ENCODE measurements at regions not wholly inside any gene's neighbourhood (a gene's known extent, or its start where the extent isn't known, plus 50 kb on each side); places are given as distances from the start of the nearest gene placed in this dataset.

GRCh38 chr15:31172606-31173005 is 71.1 kb upstream of the TRPM1 start:
- Histone ChIP-seq H3K9ac (ENCODE audit: low read length) (no peak overlapping the region), H3K4me3 (ENCODE audit: low read length) (no peak overlapping the region), H3K27me3 (ENCODE audit: low read length) (no peaks in the 10 kb centered on the region), H2AFZ (ENCODE audit: low read length) (no peak overlapping the region), H3K9me2 (replicated peaks; ENCODE audit: insufficient read depth, low read length) (no peaks in the 10 kb centered on the region), H3K36me3 (ENCODE audit: insufficient read depth, low read length) (no peaks in the 10 kb centered on the region), H3K9me3 (ENCODE audit: low read length) (no peaks in the 10 kb centered on the region), H3K4me2 (ENCODE audit: low read depth, low read length, poor library complexity, severe bottlenecking) (no peak overlapping the region), H3K27ac (ENCODE audit: low read length) (no peak overlapping the region), H3K4me1 (ENCODE audit: low read length) (no peaks in the 10 kb centered on the region), H3K79me2 (ENCODE audit: low read length) (no peaks in the 10 kb centered on the region), H4K20me1 (ENCODE audit: insufficient read depth, low read depth, low read length) (no peaks in the 10 kb centered on the region)
- DNase-seq: no peak

DNA sequence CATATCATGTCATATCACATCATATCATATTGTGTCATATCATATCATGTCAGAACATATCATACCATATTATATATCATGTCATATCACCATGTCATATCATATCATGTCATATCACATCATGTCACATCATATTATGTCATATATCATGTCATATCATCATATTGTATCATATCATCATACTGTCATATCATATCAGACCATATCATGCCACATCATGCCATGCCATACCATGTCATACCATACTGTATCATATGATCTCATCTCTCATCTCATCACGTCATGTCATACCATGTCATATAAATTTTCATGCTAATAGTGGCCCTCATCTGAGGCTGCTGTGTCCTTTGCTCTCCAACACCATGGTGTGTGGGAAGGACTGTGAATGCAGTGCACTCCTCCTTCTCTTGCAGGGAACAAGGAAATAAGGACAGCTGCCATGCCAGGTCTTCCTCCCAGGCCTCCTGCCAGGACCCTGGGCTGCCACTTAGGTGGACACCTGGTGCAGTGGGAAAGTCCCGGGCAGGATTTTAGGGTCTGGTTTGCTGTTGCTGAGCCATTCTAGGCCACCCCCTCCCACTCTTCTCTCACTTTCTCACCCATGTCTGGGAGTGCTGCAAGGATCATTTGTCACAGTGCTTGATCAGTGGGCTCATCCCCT is 72.4 kb upstream of the TRPM1 start:
- no peaks in the 10 kb centered on the region for H4K20me1 ChIP-seq (ENCODE audit: insufficient read depth, low read depth, low read length)

DNA sequence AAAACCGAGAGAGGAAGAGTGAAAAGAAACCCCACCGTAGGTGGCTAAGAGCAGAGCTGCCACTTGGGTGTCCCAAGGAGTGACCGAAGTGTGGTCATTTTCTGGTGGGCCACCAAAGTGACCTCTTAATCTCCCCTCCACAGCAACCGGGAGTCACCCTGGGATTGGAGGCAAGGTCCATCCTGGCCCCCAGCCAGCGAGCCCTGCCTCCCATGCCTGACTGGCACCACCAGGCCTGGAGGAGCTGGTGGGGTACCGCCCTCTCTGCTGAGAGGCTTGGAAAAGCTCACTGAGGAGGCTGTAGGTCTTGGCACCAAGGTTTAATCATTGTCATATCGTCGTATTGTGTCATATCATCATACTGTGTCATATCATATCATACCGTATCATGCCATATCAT is 74.0 kb upstream of the TRPM1 start:
- Histone ChIP-seq H3K4me2 (ENCODE audit: low read depth, low read length, poor library complexity, severe bottlenecking) (no peak overlapping the region), H2AFZ (ENCODE audit: low read length) (no peak overlapping the region), H3K4me1 (ENCODE audit: low read length) (no peaks in the 10 kb centered on the region), H4K20me1 (ENCODE audit: insufficient read depth, low read depth, low read length) (no peaks in the 10 kb centered on the region), H3K36me3 (ENCODE audit: insufficient read depth, low read length) (no peaks in the 10 kb centered on the region), H3K27ac (ENCODE audit: low read length) (no peak overlapping the region), H3K9me3 (ENCODE audit: low read length) (no peaks in the 10 kb centered on the region), H3K9me2 (replicated peaks; ENCODE audit: insufficient read depth, low read length) (no peaks in the 10 kb centered on the region), H3K79me2 (ENCODE audit: low read length) (no peaks in the 10 kb centered on the region), H3K9ac (ENCODE audit: low read length) (no peak overlapping the region), H3K4me3 (ENCODE audit: low read length) (no peak overlapping the region), H3K27me3 (ENCODE audit: low read length) (no peaks in the 10 kb centered on the region)
- DNase-seq: no peak

More for the DNA sequence above, 72.4 kb upstream of the TRPM1 start:
- H3K79me2 ChIP-seq (ENCODE audit: low read length): no peaks in the 10 kb centered on the region
- no peaks in the 10 kb centered on the region for H3K36me3 ChIP-seq (ENCODE audit: insufficient read depth, low read length)
- H2AFZ ChIP-seq (ENCODE audit: low read length): no peak overlapping the region
- no peak overlapping the region for H3K9ac ChIP-seq (ENCODE audit: low read length)
- no peaks in the 10 kb centered on the region for H3K9me3 ChIP-seq (ENCODE audit: low read length)
- H3K27me3 ChIP-seq (ENCODE audit: low read length): no peaks in the 10 kb centered on the region
- DNase-seq: no peak
- H3K4me1 ChIP-seq (ENCODE audit: low read length): no peaks in the 10 kb centered on the region
- no peaks in the 10 kb centered on the region for H3K9me2 ChIP-seq (replicated peaks; ENCODE audit: insufficient read depth, low read length)
- H3K4me2 ChIP-seq (ENCODE audit: low read depth, low read length, poor library complexity, severe bottlenecking): no peak overlapping the region
- H3K4me3 ChIP-seq (ENCODE audit: low read length): no peak overlapping the region
- H3K27ac ChIP-seq (ENCODE audit: low read length): no peak overlapping the region

GRCh38 chr15:31177951-31178350 is 76.4 kb upstream of the TRPM1 start:
- no peak overlapping the region for H2AFZ ChIP-seq (ENCODE audit: low read length)
- H3K9me2 ChIP-seq (replicated peaks; ENCODE audit: insufficient read depth, low read length): no peaks in the 10 kb centered on the region
- no peaks in the 10 kb centered on the region for H4K20me1 ChIP-seq (ENCODE audit: insufficient read depth, low read depth, low read length)
- H3K79me2 ChIP-seq (ENCODE audit: low read length): no peaks in the 10 kb centered on the region
- no peaks in the 10 kb centered on the region for H3K4me1 ChIP-seq (ENCODE audit: low read length)
- H3K9me3 ChIP-seq (ENCODE audit: low read length): peaks cover 10% of the 10 kb centered on the region
- H3K36me3 ChIP-seq (ENCODE audit: insufficient read depth, low read length): 0 out of 2 replicates have a peak, but pooled peaks cover 2% of the 10 kb centered on the region
- H3K4me3 ChIP-seq (ENCODE audit: low read length): no peak overlapping the region
- no peaks in the 10 kb centered on the region for H3K27me3 ChIP-seq (ENCODE audit: low read length)
- H3K4me2 ChIP-seq (ENCODE audit: low read depth, low read length, poor library complexity, severe bottlenecking): no peak overlapping the region
- DNase-seq: no peak
- H3K9ac ChIP-seq (ENCODE audit: low read length): no peak overlapping the region
- H3K27ac ChIP-seq (ENCODE audit: low read length): no peak overlapping the region

DNA sequence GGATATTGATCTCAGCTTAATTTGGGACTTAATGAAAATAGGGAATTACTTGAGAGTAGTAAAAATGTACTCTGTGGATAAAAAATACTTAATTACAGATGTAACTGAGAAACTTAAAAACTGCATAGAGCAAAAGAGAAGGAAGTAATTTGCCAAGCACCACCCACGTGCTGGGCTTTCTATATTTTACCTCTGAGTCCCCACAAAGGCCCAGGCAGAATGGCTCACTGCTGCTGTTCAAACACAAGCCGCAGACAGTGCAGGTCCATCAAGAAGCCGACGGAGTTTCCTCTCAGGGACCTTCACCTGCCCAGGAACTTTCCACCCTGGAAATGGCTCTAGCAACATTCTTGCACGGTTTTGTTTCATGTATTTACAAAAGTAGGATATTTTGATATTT is 77.2 kb upstream of the TRPM1 start:
- H3K27me3 ChIP-seq (ENCODE audit: low read length): no peaks in the 10 kb centered on the region
- 0 out of 2 replicates have a peak, but pooled peaks cover 2% of the 10 kb centered on the region for H3K36me3 ChIP-seq (ENCODE audit: insufficient read depth, low read length)
- no peak overlapping the region for H2AFZ ChIP-seq (ENCODE audit: low read length)
- no peaks in the 10 kb centered on the region for H3K4me1 ChIP-seq (ENCODE audit: low read length)
- H3K9me2 ChIP-seq (replicated peaks; ENCODE audit: insufficient read depth, low read length): no peaks in the 10 kb centered on the region
- no peak overlapping the region for H3K4me2 ChIP-seq (ENCODE audit: low read depth, low read length, poor library complexity, severe bottlenecking)
- H3K4me3 ChIP-seq (ENCODE audit: low read length): no peak overlapping the region
- no peaks in the 10 kb centered on the region for H4K20me1 ChIP-seq (ENCODE audit: insufficient read depth, low read depth, low read length)
- no peak overlapping the region for H3K9ac ChIP-seq (ENCODE audit: low read length)
- no peak for DNase-seq
- H3K27ac ChIP-seq (ENCODE audit: low read length): no peak overlapping the region
- H3K79me2 ChIP-seq (ENCODE audit: low read length): no peaks in the 10 kb centered on the region
- H3K9me3 ChIP-seq (ENCODE audit: low read length): peaks cover 13% of the 10 kb centered on the region

GRCh38 chr15:31179693-31180092 is 78.2 kb upstream of the TRPM1 start:
- H3K4me1 ChIP-seq (ENCODE audit: low read length): no peaks in the 10 kb centered on the region
- DNase-seq: no peak
- no peak overlapping the region for H3K4me3 ChIP-seq (ENCODE audit: low read length)
- 0 out of 2 replicates have a peak, but pooled peaks cover 2% of the 10 kb centered on the region for H3K36me3 ChIP-seq (ENCODE audit: insufficient read depth, low read length)
- H3K27ac ChIP-seq (ENCODE audit: low read length): no peak overlapping the region
- H3K9me3 ChIP-seq (ENCODE audit: low read length): peaks cover 13% of the 10 kb centered on the region
- no peaks in the 10 kb centered on the region for H4K20me1 ChIP-seq (ENCODE audit: insufficient read depth, low read depth, low read length)
- H2AFZ ChIP-seq (ENCODE audit: low read length): no peak overlapping the region
- H3K79me2 ChIP-seq (ENCODE audit: low read length): no peaks in the 10 kb centered on the region
- H3K27me3 ChIP-seq (ENCODE audit: low read length): no peaks in the 10 kb centered on the region
- no peak overlapping the region for H3K4me2 ChIP-seq (ENCODE audit: low read depth, low read length, poor library complexity, severe bottlenecking)
- no peak overlapping the region for H3K9ac ChIP-seq (ENCODE audit: low read length)
- no peaks in the 10 kb centered on the region for H3K9me2 ChIP-seq (replicated peaks; ENCODE audit: insufficient read depth, low read length)

DNA sequence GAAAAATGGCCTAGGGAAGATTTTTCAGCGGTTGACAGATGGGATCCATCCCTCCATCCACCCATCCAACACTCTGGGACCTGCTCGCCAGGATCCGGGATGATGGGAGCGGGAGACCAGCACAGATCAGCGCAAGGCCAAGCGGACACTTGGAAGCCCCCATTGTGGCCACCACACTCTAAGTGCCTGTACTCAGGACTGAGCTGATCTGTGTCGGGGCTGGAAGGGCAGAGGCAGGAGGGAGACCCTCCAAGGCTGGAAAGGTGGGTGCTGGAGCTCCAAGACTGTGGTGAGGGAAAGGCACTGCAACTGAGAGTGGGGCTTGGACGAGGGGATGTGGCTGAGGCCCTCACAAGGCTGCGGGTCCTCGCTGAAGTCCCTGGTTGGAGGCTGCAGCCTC is 91.8 kb upstream of the TRPM1 start:
- Histone ChIP-seq H4K20me1 (ENCODE audit: insufficient read depth, low read depth, low read length) (no peaks in the 10 kb centered on the region), H3K4me3 (ENCODE audit: low read length) (no peak overlapping the region), H3K27me3 (ENCODE audit: low read length) (no peaks in the 10 kb centered on the region), H2AFZ (ENCODE audit: low read length) (no peak overlapping the region), H3K4me2 (ENCODE audit: low read depth, low read length, poor library complexity, severe bottlenecking) (no peak overlapping the region), H3K9me2 (replicated peaks; ENCODE audit: insufficient read depth, low read length) (no peaks in the 10 kb centered on the region), H3K79me2 (ENCODE audit: low read length) (no peaks in the 10 kb centered on the region), H3K9me3 (ENCODE audit: low read length) (no peaks in the 10 kb centered on the region; the same call in 1 of the 2 replicates), H3K9ac (ENCODE audit: low read length) (no peak overlapping the region), H3K4me1 (ENCODE audit: low read length) (peaks cover 4% of the 10 kb centered on the region), H3K27ac (ENCODE audit: low read length) (no peak overlapping the region), H3K36me3 (ENCODE audit: insufficient read depth, low read length) (no peaks in the 10 kb centered on the region)
- no peak for DNase-seq

- Histone ChIP-seq H3K9me2 (replicated peaks; ENCODE audit: insufficient read depth, low read length) (no peaks in the 10 kb centered on the region), H3K4me1 (ENCODE audit: low read length) (peaks cover 9% of the 10 kb centered on the region), H3K4me3 (ENCODE audit: low read length) (no peak overlapping the region), H3K79me2 (ENCODE audit: low read length) (no peaks in the 10 kb centered on the region), H3K9ac (ENCODE audit: low read length) (no peak overlapping the region), H3K36me3 (ENCODE audit: insufficient read depth, low read length) (no peaks in the 10 kb centered on the region), H3K27me3 (ENCODE audit: low read length) (no peaks in the 10 kb centered on the region), H3K9me3 (ENCODE audit: low read length) (no peaks in the 10 kb centered on the region), H4K20me1 (ENCODE audit: insufficient read depth, low read depth, low read length) (no peaks in the 10 kb centered on the region), H3K4me2 (ENCODE audit: low read depth, low read length, poor library complexity, severe bottlenecking) (no peak overlapping the region), H2AFZ (ENCODE audit: low read length) (no peak overlapping the region), H3K27ac (ENCODE audit: low read length) (no peak overlapping the region)
- DNase-seq: no peak
Measured at GRCh38 chr15:31195871-31196270, 94.3 kb upstream of the TRPM1 start.
